IPS DF 4.7 (cell line): ENCODE measurements at regions not wholly inside any gene's neighbourhood (a gene's known extent, or its start where the extent isn't known, plus 50 kb on each side); places are given as distances from the start of the nearest gene placed in this dataset.
A peak's percentile ranks its signal among the peaks of the same experiment; 100 is the strongest.

Experiments
- DNase-seq: peaks from one replicate; pipeline ENCODE4 v3.0.0-alpha.2; 2013; ENCODE audit warnings: low spot score; ENCODE audit errors: extremely low read depth

DNA sequence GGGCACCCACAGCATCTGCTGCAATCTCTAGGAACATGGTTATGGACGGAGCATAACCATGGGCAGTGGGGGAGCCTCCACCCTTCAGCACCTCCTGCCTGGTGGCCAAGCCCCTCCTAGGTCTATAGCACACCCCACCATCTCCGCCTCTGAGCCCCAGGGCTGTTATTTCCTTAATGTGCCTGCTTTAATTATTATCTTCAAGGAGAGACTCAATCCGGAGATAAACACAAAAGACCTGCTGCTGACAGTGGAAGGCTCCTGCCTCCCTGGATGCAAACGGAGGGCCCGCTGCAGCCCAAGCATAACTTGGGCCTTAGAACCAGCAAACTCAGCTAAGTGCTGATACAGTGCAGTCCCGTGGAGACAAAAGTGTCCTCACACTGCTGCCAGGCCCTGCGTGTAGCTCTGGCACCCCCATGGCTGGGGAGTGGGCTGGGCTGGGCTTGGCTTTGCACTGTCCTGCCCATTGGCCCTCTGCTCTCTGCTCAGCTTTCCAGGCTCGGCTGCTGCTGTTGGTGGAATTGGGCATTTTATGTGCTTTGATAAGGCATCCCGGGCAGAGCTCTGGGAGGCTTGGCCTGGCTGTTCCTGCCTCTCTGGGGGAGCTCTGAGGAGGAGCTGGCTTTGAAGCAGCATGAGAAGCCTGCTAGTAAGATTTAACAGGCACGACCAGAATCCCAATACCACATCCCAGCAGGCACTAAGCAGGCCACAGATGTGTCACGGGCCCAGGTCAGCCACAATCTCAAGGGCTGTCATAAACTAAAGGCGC is 620.2 kb downstream of the PTPRU start:
- no peak for DNase-seq

- DNase-seq, result no peak
Observed at GRCh38 chr1:29855561-29856160, 619.3 kb downstream of the PTPRU start.

- DNase-seq, result no peak
Observed at GRCh38 chr1:29854700-29855276, 618.5 kb downstream of the PTPRU start.

DNA sequence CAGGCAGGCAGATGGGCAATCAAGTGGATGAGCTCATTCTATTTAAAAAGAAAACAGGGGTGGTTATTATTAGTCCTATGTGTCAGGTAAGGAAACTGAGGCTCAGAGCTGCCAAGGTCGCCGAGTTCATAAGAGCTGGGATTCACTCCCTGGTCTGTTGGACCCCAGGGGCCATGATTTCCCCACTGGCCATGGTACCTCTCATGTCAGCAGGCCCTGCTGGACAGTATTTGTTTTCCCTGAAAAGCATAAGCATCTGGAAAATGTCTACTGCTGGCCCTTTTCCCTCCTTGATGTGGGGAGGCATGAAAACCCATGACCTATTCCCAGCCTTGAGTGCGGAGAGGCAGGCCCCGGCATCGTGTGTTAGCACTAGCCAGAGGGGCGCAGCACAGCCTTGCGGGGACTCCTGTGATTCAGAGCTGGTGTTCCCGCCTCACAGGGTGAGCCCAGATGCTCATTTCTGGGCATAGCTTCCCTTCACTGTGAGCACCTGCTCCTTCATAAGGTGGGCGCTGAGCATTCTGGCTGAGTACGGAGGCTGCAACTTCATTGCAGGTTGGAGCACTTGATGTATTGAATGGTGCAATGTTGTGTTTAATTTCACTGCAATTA is 617.5 kb downstream of the PTPRU start:
- DNase-seq, result no peak

DNA sequence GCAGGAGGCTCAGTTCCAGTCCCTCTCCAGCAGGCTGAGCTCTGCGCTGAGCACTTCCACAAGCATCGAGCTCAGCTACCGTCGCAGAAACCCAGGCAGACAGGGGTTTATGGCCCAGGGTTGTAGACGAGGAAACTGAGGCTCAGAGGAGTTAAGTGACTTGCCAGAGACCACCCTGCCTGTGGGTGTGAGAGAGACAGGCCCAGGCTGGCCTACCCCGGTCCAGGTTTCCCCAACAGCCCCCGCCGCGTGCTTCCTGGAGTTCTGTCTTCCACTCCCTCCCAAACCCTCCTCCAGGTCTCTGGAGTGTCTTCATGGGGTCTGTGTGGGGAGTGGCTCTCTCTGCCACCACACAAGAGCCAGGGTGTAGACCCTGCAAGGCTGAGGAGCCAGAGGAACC is 615.9 kb downstream of the PTPRU start:
- DNase-seq, result no peak

- DNase-seq, result no peak
Observed at GRCh38 chr1:29851691-29852090, 615.4 kb downstream of the PTPRU start.

GRCh38 chr1:29849991-29850757 is 613.9 kb downstream of the PTPRU start:
- DNase-seq, result no peak

DNA sequence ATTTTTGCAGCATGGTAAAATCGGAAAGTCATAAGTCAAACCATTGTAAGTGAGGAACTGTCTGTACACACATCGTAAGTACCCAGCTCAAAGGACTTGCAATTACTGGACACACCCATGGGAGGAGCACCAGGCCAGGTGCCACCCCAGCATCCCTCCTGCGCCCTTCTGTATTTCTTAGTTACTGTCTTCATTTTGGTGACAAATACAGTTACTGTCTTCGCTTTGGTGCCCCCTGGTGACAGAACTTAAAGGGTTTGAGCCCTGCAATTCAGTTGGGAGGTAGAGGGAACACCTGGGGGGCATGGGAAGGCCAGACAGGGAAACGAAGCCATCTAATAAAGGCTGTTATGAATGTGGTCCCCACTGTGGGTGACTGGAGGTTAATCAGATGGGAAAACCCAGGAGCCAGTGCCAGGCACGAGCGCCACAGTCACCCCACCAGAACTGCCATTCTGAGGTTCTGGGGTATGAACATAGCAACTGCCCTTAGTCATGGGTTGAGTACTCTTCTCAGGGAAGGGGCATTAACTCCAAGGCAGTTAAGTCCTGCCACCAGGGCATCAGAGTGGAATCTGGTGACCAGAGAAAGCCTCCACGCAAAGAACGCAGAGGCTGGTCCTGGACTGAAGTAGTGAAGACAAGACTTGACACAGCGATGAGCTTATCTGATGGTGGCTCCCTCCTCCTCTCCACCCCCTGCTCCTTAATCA is 612.9 kb downstream of the PTPRU start:
- DNase-seq, result peak; percentile 36

DNA sequence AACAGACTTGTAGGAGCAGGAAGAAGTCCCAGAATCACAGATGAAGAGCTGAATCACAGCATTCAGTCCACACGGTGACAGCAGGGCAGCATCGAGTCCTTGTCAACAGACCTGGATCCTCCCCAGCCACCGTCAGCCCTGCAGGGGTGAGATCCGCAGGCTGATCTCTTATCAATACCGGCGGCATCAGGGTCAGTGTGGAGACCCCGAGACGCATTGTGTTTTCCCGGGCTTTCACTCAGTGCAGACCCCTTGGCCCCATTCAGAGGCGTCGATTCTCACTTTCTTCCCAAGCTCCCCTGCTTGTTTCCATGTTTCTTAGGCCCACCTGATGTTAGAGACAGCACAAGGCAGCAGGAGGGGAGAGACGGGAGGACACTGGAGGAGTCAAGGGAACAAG is 609.6 kb downstream of the PTPRU start:
- no peak for DNase-seq

GRCh38 chr1:29842130-29842529 is 605.8 kb downstream of the PTPRU start:
- DNase-seq, result no peak

DNA sequence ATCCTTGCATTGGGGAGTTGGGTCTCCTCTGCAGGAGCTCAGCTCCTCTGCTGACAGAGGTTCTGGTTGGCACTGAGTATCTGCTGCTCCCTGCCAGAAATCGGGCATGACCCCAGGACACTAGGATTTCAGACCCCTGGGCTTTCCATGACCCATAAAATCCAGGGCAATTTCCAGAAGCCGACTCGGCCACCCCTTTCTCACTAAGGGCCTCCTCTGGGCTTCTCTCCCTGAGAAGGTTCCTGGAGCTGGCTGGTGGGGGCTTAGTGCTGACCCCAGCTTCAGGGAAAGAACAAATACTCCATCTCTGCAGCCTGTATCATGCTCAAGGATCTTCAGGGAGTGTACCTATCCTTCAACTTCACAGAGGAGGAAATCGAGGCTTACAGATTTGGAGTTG is 603.4 kb downstream of the PTPRU start:
- DNase-seq, result no peak

DNA sequence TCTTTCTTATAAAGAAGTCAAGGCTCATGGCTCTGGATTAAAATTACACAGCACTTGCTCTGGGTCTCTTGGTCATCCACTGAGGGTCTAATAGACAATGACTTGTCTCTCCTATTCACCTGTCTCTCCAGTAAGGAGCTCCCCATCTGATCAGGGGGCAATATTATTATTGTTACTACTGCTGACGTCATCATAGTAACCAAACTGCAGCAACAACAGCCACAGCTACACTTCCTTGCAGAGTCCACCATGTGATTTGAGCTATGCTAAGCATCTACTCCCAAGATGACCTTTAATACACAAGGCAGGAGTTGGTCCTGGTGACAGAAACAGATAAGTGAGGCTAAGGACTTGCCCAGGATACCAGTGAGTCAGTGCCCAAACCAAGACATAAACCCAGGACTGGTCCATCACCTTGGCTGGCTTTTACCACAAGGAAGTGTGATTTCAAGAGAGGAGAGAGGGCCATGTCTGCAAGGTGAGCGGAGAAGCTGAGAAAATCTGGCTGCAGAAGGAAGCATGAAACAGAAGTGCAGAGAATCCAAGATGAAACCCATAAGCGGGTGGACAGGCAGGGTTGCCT is 602.5 kb downstream of the PTPRU start:
- no peak for DNase-seq

DNA sequence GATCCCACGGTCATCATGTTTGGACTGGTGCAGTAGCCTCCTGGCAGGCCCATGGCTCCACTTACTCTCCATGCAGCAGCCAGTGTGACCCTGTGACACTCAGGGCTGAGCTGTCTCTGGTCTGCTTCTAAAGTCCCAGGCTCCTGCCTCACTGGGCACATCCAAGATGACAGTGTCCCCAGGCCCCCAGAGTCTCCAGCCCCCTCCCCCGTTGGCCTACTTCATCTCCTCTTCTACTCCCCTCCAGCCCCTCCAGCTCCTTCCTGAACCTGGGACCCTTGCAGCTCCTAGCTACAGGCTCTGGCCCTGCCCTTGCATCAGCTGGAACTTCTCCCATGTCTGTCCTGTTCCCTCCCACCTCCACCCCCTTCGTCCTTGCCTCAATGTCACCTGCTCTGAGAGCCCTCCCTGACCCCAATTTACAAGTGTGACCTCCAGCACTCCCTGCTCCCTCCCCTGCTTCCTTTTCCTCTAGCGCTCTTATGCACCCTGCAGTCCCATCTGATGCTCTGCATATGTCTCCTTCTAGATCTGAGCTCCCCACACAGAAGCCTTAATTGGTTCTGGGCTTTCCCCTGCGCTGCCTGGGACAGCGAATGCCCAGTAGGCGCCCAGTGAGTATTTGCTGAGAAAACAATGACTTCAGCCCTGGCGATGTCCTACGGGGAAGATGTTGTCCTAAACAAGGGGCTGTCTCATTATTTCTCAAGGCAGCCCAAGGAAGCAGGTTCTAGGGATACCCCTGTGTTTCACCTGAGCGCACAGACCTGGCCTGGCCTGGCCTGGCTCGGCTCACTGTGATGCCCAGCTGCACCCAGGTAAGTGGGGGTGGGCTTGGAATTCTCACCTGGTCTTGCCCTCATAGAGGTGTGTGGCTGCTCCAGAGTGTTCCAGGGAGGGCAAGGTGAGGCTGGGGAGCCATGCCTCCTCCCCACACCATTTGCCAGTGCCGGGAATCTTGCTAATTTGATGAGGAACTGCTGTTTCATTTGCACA is 600.6 kb downstream of the PTPRU start:
- DNase-seq, result no peak

GRCh38 chr1:29835874-29836273 is 599.6 kb downstream of the PTPRU start:
- DNase-seq, result no peak

DNA sequence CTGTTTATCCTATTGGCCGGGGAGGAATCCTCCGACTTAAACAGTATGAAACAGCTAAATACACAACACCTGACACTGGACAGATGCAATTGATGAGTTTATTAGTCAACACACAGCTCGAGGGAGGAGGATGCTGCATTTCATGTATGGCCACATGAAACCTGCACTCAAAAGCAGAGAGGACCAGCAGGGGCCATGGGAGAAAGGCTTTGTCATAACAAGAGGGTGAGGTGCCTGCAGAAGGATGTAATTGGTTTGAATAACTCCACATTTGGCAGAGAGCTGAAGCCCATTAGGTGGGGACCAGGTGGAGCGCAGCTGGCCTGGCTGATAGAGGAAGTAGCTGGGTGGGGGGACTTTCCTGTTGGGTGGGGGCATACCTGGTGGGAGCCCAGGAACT is 599.1 kb downstream of the PTPRU start:
- DNase-seq, result no peak

- no peak for DNase-seq
Observed at GRCh38 chr1:29833581-29833980, 597.3 kb downstream of the PTPRU start.

GRCh38 chr1:29832936-29833335 is 596.6 kb downstream of the PTPRU start:
- DNase-seq, result no peak

GRCh38 chr1:29832471-29832870 is 596.1 kb downstream of the PTPRU start:
- DNase-seq, result no peak

DNA sequence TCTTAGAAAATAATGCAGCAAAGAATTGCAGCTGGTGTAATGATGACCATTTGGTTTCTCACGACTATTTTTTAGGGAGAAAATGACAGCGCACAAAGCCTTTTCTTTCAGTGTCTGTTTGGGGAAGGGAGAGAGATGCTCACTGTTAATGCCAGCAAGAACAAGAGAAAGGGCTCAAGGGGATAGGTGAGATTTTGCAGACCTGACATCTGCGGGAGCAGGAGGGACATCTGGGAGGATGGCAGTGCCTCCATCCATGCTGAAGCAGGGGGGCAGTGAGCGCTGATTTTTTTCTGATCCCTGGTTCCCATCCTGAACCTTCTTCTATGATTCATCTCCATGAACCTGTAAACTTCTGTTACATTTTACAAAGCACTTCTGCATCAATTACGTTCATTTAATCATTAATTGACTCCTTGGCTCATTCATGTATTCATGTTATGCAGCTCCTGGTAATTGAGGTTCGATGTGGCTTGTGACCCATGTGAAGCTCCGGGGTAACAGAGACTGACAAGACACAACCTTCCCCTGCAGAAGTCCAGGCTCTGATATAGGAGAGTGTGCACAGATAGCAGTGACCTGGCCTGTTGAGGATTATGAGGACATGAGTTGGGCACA is 595.3 kb downstream of the PTPRU start:
- DNase-seq, result no peak
